ENCODE measurements at regions not wholly inside any gene's neighbourhood (a gene's known extent, or its start where the extent isn't known, plus 50 kb on each side); places are given as distances from the start of the nearest gene placed in this dataset.

DNA sequence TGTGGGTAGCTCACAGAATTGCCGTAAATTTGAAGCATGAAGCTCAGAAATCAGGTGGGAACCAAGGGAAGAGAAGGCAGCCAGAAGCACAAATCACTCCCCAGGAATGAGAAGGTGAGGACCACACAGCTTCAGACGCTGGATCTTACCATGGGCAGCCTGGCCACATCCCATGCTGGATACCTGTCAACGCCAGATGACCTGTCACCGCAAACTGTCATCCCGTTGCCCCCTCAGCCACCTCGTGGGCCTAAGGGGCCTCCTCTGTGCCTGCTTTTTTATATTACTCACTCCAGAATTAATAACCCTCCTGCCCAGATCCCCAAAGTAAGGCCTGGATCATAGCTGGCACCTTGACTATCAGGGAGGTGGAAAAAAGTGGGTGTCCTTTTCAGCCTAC is 82.3 kb upstream of the KCNK12 start:
- TF ChIP-seq, protein P1, sequence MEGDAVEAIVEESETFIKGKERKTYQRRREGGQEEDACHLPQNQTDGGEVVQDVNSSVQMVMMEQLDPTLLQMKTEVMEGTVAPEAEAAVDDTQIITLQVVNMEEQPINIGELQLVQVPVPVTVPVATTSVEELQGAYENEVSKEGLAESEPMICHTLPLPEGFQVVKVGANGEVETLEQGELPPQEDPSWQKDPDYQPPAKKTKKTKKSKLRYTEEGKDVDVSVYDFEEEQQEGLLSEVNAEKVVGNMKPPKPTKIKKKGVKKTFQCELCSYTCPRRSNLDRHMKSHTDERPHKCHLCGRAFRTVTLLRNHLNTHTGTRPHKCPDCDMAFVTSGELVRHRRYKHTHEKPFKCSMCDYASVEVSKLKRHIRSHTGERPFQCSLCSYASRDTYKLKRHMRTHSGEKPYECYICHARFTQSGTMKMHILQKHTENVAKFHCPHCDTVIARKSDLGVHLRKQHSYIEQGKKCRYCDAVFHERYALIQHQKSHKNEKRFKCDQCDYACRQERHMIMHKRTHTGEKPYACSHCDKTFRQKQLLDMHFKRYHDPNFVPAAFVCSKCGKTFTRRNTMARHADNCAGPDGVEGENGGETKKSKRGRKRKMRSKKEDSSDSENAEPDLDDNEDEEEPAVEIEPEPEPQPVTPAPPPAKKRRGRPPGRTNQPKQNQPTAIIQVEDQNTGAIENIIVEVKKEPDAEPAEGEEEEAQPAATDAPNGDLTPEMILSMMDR (IDR thresholded peaks at IDR 0.05; ENCODE audit: low read depth, low read length): no peak
- Histone ChIP-seq H3K27me3 (no peaks in the 10 kb centered on the region), H3K9me3 (ENCODE audit: low read depth) (no peaks in the 10 kb centered on the region), H3K4me1 (ENCODE audit: low read depth) (peaks cover 25% of the 10 kb centered on the region), H3K36me3 (no peaks in the 10 kb centered on the region), H3K4me3 (no peak overlapping the region), H3K27ac (no peak overlapping the region)
- DNase-seq (ENCODE audit: low read depth in 1 of 2, low spot score in 1 of 2): no peak

DNA sequence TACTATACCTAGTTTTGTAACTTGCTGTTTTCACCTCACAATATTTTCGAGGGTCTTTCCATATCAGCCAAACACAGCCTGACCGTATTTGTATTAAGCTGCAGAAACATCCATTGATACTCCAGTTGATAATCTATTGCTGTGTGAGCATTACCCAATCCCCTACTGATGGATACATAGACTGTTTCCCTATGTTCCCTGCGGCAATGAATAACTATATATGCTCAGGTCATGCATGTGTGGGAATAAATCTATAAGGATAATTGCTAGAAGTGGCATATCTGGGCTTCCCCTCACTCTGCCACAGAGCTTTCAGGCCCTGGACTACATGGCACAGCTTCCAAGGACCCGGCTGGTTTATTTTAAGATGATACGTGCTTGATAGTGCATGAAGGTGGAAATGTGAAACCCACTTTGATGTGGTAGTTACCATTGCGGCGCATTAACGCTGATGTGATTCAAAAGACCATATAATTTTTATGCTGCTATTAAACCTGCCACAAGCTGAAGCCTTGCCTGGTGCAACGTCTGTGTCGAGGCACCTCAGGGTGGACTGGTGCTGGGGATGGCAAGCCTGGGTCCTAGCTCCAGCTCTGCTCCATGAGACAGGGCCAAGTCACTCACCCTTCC is 81.4 kb upstream of the KCNK12 start:
- Histone ChIP-seq H3K4me1 (ENCODE audit: low read depth) (peaks cover 25% of the 10 kb centered on the region), H3K36me3 (no peaks in the 10 kb centered on the region), H3K27me3 (no peaks in the 10 kb centered on the region), H3K27ac (no peak overlapping the region), H3K9me3 (ENCODE audit: low read depth) (no peaks in the 10 kb centered on the region), H3K4me3 (no peak overlapping the region)
- no peak for DNase-seq (ENCODE audit: low read depth in 1 of 2, low spot score in 1 of 2)
- TF ChIP-seq, protein P1 (IDR thresholded peaks at IDR 0.05; ENCODE audit: low read depth, low read length): no peak

DNA sequence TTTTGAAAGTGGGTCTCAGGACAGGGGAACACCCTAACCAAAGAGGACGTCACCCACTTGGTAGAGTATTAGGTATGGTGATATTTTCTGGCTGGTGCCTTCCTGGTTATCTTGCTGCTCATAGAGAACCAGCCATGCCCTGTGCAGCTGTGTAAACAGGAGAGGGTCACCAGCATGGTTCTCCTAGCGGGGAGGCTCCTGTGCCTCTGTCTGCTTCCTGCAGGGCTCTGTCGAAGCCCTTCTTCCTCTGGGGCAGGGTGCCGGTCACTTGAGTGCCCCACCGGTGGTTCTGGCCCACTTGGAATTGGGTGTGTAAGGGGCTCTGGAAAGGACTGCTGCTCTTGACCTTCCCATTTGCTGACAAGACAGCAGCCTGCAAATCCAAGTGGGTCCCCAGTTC is 80.5 kb upstream of the KCNK12 start:
- Histone ChIP-seq H3K36me3 (no peaks in the 10 kb centered on the region), H3K4me1 (ENCODE audit: low read depth) (peaks cover 25% of the 10 kb centered on the region), H3K27me3 (no peaks in the 10 kb centered on the region), H3K4me3 (no peak overlapping the region), H3K27ac (no peak overlapping the region), H3K9me3 (ENCODE audit: low read depth) (no peaks in the 10 kb centered on the region)
- TF ChIP-seq, protein P1 (IDR thresholded peaks at IDR 0.05; ENCODE audit: low read depth, low read length): no peak
- DNase-seq (ENCODE audit: low read depth in 1 of 2, low spot score in 1 of 2): no peak

DNA sequence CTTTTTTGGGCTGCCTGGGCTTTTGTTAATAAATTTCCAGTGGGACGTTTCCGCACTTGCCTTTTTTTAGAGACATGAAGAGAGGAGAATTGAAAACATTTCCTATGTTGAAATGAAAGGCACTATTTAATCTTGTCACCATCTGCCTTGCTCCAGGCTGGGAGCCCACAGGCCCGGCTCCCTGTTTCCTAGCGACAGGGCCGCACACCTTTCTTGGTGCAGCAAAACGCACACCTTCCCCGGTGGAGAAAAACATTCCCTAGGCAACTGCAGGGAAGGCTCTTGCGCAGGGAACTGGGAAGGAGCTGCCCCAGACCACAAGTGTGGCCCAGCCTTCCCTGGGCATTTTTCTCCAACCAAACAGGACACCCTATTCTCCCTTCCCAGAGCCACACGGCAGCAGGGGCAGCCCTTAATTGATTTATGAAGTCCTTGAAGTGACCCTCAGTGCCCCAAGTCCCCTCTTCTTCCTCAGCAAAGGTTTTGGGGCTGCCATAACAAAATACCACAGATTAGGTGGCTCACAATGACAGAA is 79.3 kb upstream of the KCNK12 start:
- H3K27ac ChIP-seq: no peak overlapping the region
- peaks cover 18% of the 10 kb centered on the region for H3K4me1 ChIP-seq (ENCODE audit: low read depth)
- H3K36me3 ChIP-seq: no peaks in the 10 kb centered on the region
- H3K27me3 ChIP-seq: no peaks in the 10 kb centered on the region
- no peaks in the 10 kb centered on the region for H3K9me3 ChIP-seq (ENCODE audit: low read depth)
- no peak for DNase-seq (ENCODE audit: low read depth in 1 of 2, low spot score in 1 of 2)
- no peak overlapping the region for H3K4me3 ChIP-seq
- TF ChIP-seq, protein P1 (IDR thresholded peaks at IDR 0.05; ENCODE audit: low read depth, low read length): no peak

DNA sequence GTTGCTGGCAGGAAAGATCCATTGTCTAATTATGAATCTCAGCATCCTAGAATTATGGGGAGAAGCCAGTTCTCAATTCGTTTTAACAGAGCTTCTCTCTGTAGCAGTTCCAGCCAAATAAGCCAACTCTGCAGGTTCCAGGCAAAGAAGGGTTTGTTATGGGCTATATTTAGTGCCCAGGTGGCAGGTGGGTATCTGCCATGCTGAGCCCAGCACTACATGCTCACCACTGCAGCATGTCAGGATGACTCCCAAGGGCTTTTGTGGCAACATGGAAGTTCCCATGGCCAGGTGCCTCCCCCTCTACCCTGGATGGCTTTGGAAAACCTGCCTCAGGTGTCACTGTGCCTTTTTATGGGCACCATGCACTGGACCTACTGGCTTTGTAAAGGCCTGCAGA is 74.5 kb upstream of the KCNK12 start:
- H3K36me3 ChIP-seq: no peaks in the 10 kb centered on the region
- no peaks in the 10 kb centered on the region for H3K9me3 ChIP-seq (ENCODE audit: low read depth)
- TF ChIP-seq, protein P1 (IDR thresholded peaks at IDR 0.05; ENCODE audit: low read depth, low read length): no peak
- peaks cover 10% of the 10 kb centered on the region for H3K4me1 ChIP-seq (ENCODE audit: low read depth)
- no peaks in the 10 kb centered on the region for H3K27me3 ChIP-seq
- no peak overlapping the region for H3K4me3 ChIP-seq
- no peak for DNase-seq (ENCODE audit: low read depth in 1 of 2, low spot score in 1 of 2)
- H3K27ac ChIP-seq: no peak overlapping the region

All from cardiac muscle cell (in vitro differentiated cells and primary cell).